HG02588 (cell line): ENCODE measurements at regions not wholly inside any gene's neighbourhood (a gene's known extent, or its start where the extent isn't known, plus 50 kb on each side); places are given as distances from the start of the nearest gene placed in this dataset.
"Not testable (repeated sequence)": the region's sequence is repeated elsewhere in the genome, so short reads cannot be mapped to it uniquely, and the experiment has no call there.

Source experiments
- ATAC-seq: cut with Tn5 transposase; IDR thresholded peaks from one replicate; pipeline ENCODE4 v1.9.1; 2021; ENCODE audit warnings: mild to moderate bottlenecking, moderate library complexity; ENCODE audit not compliant: unreplicated experiment

DNA sequence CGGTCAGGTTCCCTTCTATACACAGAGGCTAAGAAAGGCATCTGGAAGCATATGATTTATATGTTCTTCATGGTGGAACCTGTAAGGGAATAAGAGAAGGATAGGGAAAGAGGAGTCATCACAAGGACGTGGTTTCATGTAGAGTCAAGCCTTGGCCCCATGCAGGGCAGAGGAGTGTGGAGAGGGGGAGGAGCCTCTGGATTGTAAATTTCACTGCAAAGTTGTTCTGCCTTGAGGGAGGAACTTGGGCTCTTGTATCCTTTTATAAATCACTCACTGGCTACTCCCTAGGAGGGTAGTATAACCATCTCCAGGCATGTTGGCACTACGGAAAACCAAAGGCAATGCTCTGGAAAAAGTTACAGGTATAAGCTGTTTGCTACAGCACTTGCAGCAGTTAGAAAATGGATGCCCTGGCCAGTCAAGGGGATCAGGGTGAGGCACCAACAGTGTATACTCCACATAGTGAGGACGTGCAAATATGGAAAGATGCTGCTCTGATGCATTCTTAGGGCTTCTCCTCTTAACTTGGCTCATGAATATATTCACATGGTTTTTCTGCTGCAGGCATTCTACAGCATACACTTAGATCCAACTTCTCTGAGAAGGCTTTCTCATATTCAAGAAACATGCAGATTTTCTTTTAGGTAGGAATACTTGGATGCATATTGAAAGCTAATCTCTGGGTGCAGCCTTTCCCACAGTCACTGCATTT lies 60.3 kb upstream of the ZNF81 start:
- ATAC-seq = no peak

GRCh38 chrX:47772764-47773163 lies 63.9 kb upstream of the ZNF81 start:
- no peak for ATAC-seq

- ATAC-seq = no peak
These were observed 65.2 kb upstream of the ZNF81 start for GRCh38 chrX:47771473-47771872.

- ATAC-seq = not testable (repeated sequence)
These were observed 73.9 kb upstream of the ZNF81 start for GRCh38 chrX:47762826-47763225.

DNA sequence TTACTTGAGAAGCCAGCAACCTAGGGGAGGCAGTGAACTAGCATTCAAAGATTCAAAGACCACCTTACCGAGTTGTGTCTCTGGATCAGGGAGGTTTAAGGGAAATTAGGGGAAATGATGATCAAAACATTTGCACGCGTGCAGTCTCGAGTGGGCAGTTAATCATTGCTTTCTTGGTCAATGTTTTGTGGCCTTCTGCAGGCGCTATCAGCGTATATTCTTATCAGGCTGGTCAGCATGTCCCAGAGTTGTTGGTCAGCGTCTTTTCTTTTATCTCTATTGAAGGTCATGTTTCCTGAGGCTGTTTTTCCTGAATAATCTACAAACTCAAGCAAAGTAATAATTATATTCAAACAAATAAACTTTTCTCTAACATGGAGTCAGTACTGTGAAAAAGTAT lies 84.0 kb upstream of the ZNF81 start:
- ATAC-seq = no peak

- no peak for ATAC-seq
These were observed 85.0 kb upstream of the ZNF81 start for GRCh38 chrX:47751670-47752069.

GRCh38 chrX:47749185-47749967 lies 87.3 kb upstream of the ZNF81 start:
- ATAC-seq = peak; percentile 49

DNA sequence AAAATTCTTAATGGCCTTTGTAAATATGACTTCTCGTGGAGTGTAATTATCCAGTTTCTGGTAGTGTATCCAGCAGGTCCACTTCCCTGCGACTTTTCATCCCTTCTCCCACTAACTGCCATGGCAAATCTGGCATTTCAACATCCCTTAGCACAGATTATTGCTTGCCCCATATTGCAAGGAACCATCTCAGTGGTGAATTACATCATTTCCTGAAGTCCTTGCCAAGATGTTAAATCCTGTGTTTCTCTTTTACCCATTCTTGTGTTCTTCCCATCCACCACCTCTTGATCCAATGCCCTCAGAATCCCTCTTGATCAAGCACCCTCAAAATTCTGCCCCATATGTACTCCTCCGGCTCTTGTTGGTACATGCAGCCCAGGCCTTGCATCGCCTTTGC lies 88.1 kb upstream of the ZNF81 start:
- no peak for ATAC-seq

DNA sequence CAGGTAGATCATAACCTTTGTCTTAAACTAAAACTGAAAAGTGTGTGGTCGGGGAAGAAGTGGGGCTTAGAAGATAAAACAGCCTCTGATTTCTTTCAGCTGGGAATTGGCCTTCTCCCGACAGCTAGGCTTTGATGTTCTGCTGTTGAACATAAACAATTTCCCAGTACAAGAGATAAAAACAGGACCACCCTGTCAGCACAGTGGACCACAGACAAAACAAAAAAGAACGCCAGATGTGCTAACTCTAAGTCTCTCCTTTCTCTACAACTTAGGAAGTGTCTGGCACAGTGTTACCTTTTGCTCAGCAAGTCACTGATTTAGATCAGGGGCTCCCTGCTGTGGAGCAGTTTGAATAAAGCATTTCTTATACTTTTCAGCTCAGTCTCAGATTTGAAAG lies 87.5 kb upstream of the UXT start:
- no peak for ATAC-seq

- no peak for ATAC-seq
These were observed 86.4 kb upstream of the UXT start for GRCh38 chrX:47745416-47745815.

DNA sequence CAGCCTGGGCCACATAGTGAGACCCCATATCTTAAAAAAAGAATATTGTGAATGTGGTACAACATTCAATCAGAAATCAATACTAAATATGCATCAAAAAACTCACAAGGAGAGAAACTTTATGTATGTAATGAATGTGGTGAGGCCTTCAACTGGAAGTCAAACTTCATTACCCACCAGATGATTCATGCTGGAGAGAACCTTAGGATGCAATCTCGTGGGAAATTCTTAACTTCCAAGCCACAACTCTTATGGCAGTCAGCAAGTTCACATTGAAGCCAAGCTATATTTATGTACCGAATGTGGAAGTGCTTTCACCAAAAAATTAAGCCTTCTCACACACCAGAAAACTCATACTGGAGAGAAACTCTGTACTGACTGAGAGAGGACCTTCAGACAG lies 84.5 kb upstream of the UXT start:
- ATAC-seq = no peak

GRCh38 chrX:47738870-47739269 lies 79.9 kb upstream of the UXT start:
- not testable (repeated sequence) for ATAC-seq

- no peak for ATAC-seq
These were observed 64.7 kb upstream of the UXT start for GRCh38 chrX:47723689-47724088.

DNA sequence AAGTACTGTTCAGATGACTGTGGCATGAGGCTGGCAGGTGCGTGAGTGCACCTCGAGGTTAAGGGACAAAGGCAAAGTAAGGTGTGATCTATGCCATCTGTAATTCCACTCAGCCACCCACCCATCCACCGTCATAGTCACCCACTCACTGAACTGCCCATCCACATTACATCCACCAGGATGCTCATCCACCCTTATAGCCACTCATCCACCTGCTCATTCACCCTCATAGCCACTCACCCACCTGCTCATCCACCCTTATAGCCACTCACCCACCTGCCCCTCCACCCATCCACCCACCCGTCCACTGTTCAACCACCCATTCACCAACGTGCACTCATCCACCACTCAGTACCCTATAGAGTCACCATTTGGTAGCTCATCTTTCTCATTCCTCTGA lies 64.1 kb upstream of the UXT start:
- ATAC-seq = no peak

- no peak for ATAC-seq
These were observed 63.3 kb upstream of the UXT start for GRCh38 chrX:47722260-47722659.

- ATAC-seq = not testable (repeated sequence)
These were observed 56.1 kb upstream of the UXT start for GRCh38 chrX:47715078-47715477.

DNA sequence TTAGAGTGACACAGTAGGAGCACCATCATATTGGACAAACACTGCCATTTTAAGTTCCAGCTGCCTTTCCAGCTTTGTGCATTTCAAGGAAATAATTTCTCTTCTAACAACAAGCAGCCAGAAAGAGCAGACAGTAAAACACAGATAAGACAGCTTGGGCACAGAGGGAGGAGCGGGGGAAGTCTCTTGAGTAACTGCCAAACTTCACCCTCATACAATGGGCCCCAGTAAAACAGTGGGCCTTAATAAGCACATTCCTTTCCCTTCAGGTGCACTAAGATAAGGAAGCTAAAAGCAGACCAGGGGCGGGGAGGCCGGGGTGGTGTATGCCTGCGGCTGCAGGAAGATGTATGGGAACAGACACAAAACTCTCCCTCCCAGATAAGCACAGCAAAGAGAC lies 53.7 kb upstream of the UXT start:
- not testable (repeated sequence) for ATAC-seq

GRCh38 chrX:47710252-47710651 lies 51.3 kb upstream of the UXT start:
- no peak for ATAC-seq
